DMS79 (cell line): ENCODE measurements at regions not wholly inside any gene's neighbourhood (a gene's known extent, or its start where the extent isn't known, plus 50 kb on each side); places are given as distances from the start of the nearest gene placed in this dataset.

Experiments
- DNase-seq: peaks from one replicate; lab custom pipeline; 2025; lab: John Stamatoyannopoulos, UW

DNA sequence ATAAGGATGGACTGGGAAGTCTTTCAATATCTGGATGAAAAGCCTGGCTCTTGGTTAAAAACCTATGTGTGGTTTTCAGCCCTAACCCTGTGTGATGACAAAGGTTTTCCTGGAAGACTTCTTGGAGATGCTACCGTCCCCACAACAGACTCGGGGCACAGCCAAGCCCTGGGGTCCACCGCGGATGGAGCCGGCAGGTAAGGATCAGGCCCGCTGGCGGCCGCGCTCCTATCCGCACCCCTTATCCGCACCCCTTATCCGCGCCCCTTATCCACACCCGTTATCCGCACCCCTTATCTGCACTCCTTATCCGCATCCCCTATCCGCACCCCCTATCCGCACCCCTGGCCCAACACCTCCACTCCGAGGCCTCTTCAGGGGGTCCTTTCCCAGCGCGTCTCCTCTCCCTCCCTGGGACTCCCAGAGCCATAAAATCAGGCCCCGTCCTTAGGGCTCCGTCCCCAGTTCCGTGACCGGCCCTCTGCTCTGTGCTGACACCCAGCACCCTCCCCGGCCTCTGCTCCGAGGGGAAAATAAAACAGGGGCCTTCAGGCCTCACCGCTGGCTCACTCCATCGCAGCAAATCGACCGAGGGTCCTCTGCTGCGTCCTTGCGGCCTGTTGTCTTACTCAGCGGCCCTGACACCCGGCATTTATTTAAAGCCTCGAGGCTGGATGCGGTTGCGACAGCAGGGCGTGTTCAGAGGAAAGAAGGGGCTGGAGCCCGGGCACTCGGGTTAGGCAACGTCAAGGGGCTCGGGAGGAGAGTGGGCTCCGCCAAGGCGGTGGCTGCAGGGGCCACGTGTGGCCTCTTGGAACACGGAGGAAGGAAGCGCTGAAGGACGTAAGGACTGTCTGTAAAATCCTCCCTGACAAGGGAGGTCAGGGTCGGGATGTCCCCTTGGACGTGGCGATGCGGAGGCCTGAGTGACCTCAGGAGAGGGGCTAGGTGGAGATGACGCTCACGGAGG, 215.1 kb upstream of the ADARB2 start:
- DNase-seq: no peak

GRCh38 chr10:1950803-1951495, 213.6 kb upstream of the ADARB2 start:
- DNase-seq: no peak

GRCh38 chr10:1947464-1948003, 210.2 kb upstream of the ADARB2 start:
- DNase-seq: no peak

DNA sequence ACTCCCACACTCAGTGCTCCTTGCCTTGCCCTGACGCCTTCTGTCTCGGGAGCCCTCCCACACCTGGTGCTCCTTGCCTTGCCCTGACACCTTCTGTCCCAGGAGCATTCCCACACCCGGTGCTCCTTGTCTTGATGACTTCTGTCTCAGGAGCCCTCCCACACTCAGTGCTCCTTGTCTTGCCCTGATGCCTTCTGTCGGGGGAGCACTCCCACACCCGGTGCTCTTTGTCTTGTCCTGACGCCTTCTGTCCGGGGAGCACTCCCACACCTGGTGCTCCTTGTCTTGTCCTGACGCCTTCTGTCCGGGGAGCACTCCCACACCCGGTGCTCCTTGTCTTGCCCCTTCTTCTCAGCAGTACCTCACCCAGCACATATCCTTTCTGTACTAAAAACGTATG, 207.2 kb upstream of the ADARB2 start:
- no peak for DNase-seq

GRCh38 chr10:1942478-1942877, 205.2 kb upstream of the ADARB2 start:
- DNase-seq: no peak

- DNase-seq: no peak
Measured at GRCh38 chr10:1939016-1939415, 201.7 kb upstream of the ADARB2 start.

GRCh38 chr10:1938317-1938716, 201.0 kb upstream of the ADARB2 start:
- no peak for DNase-seq

- no peak for DNase-seq
Measured at GRCh38 chr10:1935912-1936311, 198.6 kb upstream of the ADARB2 start.

DNA sequence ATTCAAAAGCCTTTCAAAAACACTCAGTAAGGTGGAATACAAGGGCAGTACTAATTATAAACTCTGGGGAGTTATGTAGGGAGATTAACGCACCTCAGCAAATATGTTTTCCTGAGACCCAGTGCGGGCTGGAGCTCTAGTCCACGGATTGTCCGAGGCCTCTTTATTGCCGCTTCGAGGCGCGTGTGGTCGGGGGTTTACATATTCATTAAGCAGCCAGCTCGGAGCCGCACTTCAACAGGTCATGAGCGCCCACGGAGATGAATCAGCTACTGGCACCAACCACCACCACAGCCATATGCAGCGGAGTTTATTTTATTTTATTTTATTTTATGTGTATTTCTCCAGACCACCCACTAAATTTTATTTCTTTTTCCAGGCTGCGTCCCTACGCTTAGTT, 195.9 kb upstream of the ADARB2 start:
- no peak for DNase-seq

DNA sequence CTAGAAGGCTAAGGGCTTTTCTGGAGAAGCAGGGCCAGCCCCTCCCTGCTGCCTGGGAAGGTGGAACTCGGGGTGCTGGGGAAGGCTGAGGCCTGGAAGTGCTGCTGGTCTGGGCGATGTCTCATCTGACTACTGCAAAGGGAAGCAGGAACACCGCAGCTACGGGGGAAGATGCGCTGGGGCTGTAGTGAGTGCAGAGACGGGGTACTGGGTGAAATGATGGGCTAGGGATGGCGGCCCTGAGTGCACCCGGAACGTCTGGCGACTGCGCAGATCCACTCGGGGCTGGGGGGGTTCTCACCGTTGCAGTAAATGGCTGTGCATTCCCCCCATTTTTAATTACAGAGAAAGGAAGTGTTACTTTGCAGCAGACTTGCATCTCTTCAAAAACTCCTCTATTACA, 195.4 kb upstream of the ADARB2 start:
- no peak for DNase-seq

GRCh38 chr10:1928606-1929005, 191.3 kb upstream of the ADARB2 start:
- no peak for DNase-seq

- DNase-seq: no peak
Measured at GRCh38 chr10:1923998-1924397, 186.7 kb upstream of the ADARB2 start.

DNA sequence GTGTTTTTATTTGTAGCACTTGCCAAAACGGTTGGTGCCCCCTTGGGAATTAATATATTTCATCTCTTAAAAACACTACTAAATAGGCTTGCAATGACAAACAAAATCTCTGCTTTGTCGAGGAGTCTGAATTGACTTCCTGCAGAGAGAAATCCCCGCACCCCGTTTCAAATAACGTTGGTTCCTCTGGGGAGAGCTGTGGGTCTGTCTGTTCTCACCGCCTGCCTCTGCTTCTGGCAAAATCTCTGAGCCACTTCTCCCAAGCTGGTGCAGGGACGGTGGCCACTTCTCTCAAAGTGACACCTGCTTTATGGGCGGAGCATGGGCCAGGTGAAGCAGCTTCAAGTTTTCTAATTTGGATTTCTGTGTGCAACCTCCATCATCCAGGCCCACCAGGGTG, 186.3 kb upstream of the ADARB2 start:
- no peak for DNase-seq

- DNase-seq: no peak
Measured at GRCh38 chr10:1920941-1921340, 183.6 kb upstream of the ADARB2 start.

DNA sequence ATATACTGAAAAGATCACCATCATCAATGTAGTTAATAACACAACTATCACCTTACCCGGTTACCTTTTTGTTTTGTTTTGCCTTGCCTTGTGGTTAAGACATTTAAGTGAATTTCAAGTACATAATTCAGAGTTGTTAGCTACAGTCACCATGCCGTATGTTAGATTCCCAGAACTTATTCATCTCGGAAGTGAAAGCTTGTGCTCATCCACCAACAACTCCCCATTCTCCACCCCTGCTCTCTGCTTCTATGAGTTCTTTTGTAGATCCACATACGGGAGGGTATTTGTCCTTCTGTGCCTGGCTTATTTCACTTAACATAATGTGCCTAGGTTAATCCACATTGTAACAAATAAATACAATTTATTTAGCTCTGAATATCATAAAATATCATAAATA, 182.8 kb upstream of the ADARB2 start:
- no peak for DNase-seq

DNA sequence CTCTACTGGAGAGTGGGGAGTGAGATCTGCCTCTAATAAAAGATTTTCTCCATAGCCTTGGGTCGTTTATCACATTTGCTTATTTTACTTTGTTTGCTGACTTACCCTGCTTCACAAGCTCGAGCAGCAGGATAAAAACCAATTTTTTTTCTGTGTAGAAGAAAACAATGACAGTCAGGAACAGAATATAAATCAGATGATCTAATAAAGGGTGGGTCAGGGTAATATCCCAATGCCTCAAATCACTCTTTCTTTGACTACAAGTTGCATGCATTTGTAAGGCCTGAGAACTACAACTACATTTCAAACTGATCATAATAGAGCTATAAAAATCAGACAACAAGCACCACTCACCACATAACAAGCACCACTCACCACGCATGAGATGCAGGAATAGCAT, 174.4 kb upstream of the ADARB2 start:
- no peak for DNase-seq

GRCh38 chr10:1903982-1904381, 166.7 kb upstream of the ADARB2 start:
- DNase-seq: no peak

DNA sequence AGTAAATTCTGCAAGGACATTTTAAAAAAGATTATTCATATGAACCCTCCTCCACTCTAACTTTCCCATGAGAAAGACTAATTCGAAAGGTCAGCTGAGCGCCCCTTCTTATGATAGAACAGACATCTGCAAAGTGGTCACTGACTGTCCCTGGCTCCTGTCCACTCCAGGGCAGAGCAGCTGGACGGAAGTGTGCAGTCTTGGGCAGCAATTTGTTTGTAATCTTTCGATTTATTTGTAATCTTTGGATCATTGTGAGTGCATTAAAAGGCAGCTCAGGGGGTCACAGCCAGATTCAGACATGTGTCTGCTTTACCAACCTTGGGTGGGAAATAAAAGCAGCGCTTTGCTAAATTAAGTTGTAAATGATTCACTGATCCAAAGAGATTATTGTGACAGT, 158.8 kb upstream of the ADARB2 start:
- no peak for DNase-seq

DNA sequence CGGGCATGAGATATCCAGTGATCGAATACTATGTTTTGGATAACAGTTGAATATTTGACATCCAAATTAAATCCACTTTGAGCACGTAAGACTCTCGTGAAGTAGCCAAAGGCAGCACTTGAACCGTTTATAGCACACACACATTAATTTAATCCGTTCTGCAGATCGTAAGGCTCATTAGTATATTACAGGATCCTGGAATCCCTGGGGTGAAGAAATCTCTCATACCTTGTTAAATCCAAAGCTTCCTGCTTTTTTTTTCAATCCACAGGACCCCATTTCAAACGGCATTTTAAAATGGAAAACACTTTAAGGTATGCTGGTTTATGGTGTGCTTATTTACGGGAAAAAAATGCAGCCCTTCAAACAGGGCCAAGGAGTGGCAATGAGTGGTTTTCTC, 158.4 kb upstream of the ADARB2 start:
- DNase-seq: no peak

DNA sequence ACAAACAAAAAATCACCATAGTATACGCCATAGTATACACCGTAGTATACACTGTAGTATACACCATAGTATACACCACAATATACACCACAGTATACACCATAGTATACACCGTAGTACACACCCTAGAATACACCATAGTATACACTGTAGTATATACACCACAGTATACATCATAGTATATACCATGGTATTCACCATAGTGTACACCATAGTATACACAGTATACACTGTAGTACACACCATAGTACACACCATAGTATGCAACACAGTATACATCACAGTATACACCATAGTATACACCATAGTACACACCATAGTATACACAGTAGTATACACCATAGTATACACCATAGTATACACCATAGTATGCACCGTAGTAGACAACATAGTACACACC, 157.6 kb upstream of the ADARB2 start:
- no peak for DNase-seq

DNA sequence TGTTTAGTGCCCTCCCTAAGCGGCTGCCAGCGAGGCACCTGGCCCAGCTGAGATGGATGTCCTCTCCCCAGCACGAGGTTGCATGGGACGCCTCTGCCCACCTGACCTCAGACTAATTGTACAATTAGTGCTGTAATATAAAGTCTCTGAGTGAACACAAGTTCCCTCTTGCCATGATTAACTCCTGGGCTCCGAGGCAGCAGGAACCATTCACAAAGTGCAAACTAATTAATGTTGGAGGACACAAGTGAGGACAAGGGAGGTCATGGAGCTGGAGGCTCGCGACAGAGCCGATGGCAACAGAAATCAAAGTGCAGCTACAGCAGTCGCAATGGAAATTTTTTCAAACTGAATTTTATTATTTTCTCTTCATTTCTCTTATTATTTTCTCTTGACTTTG, 156.6 kb upstream of the ADARB2 start:
- no peak for DNase-seq

DNA sequence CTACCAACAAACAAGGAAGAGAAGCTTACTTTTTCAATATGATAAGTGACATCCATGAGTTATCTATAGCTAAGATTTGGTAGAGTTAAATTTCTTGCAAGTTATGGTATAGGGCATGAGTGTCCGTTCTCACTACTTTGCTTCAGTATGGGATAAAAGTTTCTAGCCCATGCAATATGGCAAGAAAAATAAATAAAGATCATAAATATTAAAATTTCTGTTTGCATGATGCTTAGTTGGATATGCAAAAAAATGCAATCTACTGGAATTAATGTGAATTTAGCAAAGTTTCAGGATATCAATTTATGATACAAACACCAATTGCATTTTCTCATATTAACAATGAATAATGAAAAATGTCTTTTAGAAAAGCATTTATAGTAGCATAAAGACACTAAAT, 148.7 kb upstream of the ADARB2 start:
- no peak for DNase-seq

DNA sequence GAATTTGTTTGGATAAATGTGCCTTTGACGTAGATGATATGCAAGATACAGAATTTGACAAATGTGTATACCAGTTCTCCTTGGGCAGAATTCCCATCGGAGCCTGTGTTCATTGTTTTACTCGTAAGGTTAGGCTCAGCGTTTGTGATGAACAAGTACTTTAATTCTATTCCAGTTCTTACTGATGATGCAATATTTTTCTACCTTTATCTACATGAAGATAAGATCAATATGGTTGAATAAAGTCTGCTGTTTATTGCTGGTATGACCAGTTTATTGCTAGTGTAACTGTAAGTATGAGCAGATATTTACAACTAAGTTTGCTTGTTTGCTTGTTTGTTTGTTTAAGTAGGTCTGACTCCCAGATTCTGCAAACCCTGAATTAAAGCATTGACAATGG, 145.4 kb upstream of the ADARB2 start:
- DNase-seq: no peak
